BJ (cell line): ENCODE measurements at regions not wholly inside any gene's neighbourhood (a gene's known extent, or its start where the extent isn't known, plus 50 kb on each side); places are given as distances from the start of the nearest gene placed in this dataset.

Source experiments
- CTCF ChIA-PET: fragments of 350-600 bp; formaldehyde crosslinking; extraction: SDS; loops from one replicate; lab custom pipeline; 2021; ENCODE audit warnings: antibody characterized with exemption, inconsistent platforms; lab: Yijun Ruan, JAX
- POLR2A ChIA-PET: fragments of 300-600 bp; sonication (Branson Sonifier 250); formaldehyde crosslinking; extraction: SDS; loops from one replicate; lab custom pipeline; 2021; ENCODE audit warnings: antibody characterized with exemption; lab: Charles Lee
- DNase-seq: peaks from one replicate; pipeline ENCODE4 v3.0.0-alpha.2; 2011; ENCODE audit warnings: low read depth
- H3K27me3 ChIP-seq: 2 replicates; pipeline ENCODE4 v1.6.0; 2011; ENCODE audit warnings: low read length; ENCODE audit not compliant: control insufficient read depth, insufficient read depth
- H3K36me3 ChIP-seq: 2 replicates; pipeline ENCODE4 v1.5.1; 2011; ENCODE audit warnings: low read length; ENCODE audit not compliant: control insufficient read depth, insufficient read depth
- H3K4me3 ChIP-seq: 2 replicates; pipeline ENCODE4 v1.5.1; 2011; ENCODE audit warnings: low read depth, mild to moderate bottlenecking, control low read depth, low read length
- CTCF ChIP-seq: IDR thresholded peaks from 2 replicates; pipeline ENCODE4 v1.5.1; 2011; ENCODE audit warnings: low read depth, mild to moderate bottlenecking, control low read depth, inconsistent platforms, low read length, moderate library complexity; ENCODE audit not compliant: insufficient read depth

- Histone ChIP-seq H3K4me3 (no peak overlapping the region), H3K36me3 (no peaks in the 10 kb centered on the region), H3K27me3 (no peaks in the 10 kb centered on the region)
- DNase-seq = no peak
- POLR2A ChIA-PET = no interaction called here
- CTCF ChIA-PET = no interaction called here
- TF ChIP-seq CTCF = no peak
Observed at GRCh38 chr3:148186881-148187280, 510.8 kb upstream of the AGTR1 start.

GRCh38 chr3:148187296-148187695 is 510.4 kb upstream of the AGTR1 start:
- POLR2A ChIA-PET = no interaction called here
- CTCF ChIA-PET = no interaction called here
- Histone ChIP-seq H3K27me3 (no peaks in the 10 kb centered on the region), H3K4me3 (no peak overlapping the region), H3K36me3 (no peaks in the 10 kb centered on the region)
- TF ChIP-seq CTCF = no peak
- no peak for DNase-seq

- Histone ChIP-seq H3K27me3 (no peaks in the 10 kb centered on the region), H3K4me3 (no peak overlapping the region), H3K36me3 (no peaks in the 10 kb centered on the region)
- DNase-seq = no peak
- TF ChIP-seq CTCF = no peak
- POLR2A ChIA-PET = no interaction called here
- CTCF ChIA-PET = no interaction called here
Observed at GRCh38 chr3:148190441-148190990, 507.2 kb upstream of the AGTR1 start.

GRCh38 chr3:148191966-148192365 is 505.7 kb upstream of the AGTR1 start:
- DNase-seq = no peak
- TF ChIP-seq CTCF = no peak
- Histone ChIP-seq H3K27me3 (no peaks in the 10 kb centered on the region), H3K36me3 (no peaks in the 10 kb centered on the region), H3K4me3 (no peak overlapping the region)
- CTCF ChIA-PET = interaction anchor here (1.2 kb wide), 1 partner anchor 19 kb away, joined by 3 read pairs; no protein-coding TSS in a partner anchor
- POLR2A ChIA-PET = no interaction called here

- no peak for TF ChIP-seq CTCF
- ChIA-PET CTCF (no interaction called here), POLR2A (no interaction called here)
- H3K27me3 ChIP-seq = no peaks in the 10 kb centered on the region
- DNase-seq = no peak
- H3K4me3 ChIP-seq = no peak overlapping the region
- H3K36me3 ChIP-seq = no peaks in the 10 kb centered on the region
Observed at GRCh38 chr3:148197061-148197460, 500.6 kb upstream of the AGTR1 start.
